Body of pancreas (tissue), 4 donors: ENCODE measurements at regions not wholly inside any gene's neighbourhood (a gene's known extent, or its start where the extent isn't known, plus 50 kb on each side); places are given as distances from the start of the nearest gene placed in this dataset.

ENCODE experiments used
- POLR2A ChIP-seq, 3 donors: fragments of 450-650 bp; IDR thresholded peaks; one replicate each; pipeline ENCODE4 v1.6.1; 2016; ENCODE audit warnings: antibody characterized with exemption in 3 of 3, mild to moderate bottlenecking in 2 of 3
- TF ChIP-seq, protein P1 (sequence below), 7 experiments: fragments of 450-650 bp in 4 of 7; fragments of 200-600 bp in 3 of 7; sonication (generic) in 3 of 7; IDR thresholded peaks; one replicate each; pipeline ENCODE4 v1.5.1; 2016 to 2019; ENCODE audit warnings: antibody characterized with exemption in 7 of 7

DNA sequence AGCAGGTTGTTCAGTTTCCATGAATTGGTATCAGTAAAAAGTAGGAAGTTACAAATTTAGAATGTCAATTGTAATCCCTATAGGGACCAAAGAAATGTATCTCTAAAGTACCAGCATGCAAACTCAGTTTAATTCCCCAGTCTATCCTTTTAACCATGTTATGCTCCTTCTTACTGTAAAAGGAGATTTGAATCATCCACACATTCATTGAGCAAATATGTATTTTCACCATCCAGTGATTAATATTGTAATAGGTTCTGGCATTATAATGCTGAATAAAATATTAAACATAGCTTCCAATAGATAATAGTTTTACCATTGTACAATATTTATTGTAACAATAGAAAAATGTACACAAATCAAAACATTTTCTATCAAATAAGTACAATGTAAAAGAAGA, 228.2 kb upstream of the SEMA3A start:
- TF ChIP-seq POLR2A (IDR thresholded peaks at IDR 0.05), result no peak
- TF ChIP-seq, protein P1, sequence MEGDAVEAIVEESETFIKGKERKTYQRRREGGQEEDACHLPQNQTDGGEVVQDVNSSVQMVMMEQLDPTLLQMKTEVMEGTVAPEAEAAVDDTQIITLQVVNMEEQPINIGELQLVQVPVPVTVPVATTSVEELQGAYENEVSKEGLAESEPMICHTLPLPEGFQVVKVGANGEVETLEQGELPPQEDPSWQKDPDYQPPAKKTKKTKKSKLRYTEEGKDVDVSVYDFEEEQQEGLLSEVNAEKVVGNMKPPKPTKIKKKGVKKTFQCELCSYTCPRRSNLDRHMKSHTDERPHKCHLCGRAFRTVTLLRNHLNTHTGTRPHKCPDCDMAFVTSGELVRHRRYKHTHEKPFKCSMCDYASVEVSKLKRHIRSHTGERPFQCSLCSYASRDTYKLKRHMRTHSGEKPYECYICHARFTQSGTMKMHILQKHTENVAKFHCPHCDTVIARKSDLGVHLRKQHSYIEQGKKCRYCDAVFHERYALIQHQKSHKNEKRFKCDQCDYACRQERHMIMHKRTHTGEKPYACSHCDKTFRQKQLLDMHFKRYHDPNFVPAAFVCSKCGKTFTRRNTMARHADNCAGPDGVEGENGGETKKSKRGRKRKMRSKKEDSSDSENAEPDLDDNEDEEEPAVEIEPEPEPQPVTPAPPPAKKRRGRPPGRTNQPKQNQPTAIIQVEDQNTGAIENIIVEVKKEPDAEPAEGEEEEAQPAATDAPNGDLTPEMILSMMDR (IDR thresholded peaks at IDR 0.05), result no peak
